Osteoblast (primary cell): ENCODE measurements at regions not wholly inside any gene's neighbourhood (a gene's known extent, or its start where the extent isn't known, plus 50 kb on each side); places are given as distances from the start of the nearest gene placed in this dataset.
"Not testable (repeated sequence)": the region's sequence is repeated elsewhere in the genome, so short reads cannot be mapped to it uniquely, and the experiment has no call there.

ENCODE experiments used
- DNase-seq: peaks from one replicate; pipeline ENCODE4 v3.0.0; 2011; ENCODE audit warnings: low spot score, mixed read lengths; ENCODE audit not compliant: insufficient read length; ENCODE audit errors: missing footprints
- H2AFZ ChIP-seq: 2 replicates; pipeline ENCODE4 v1.6.0; 2011; ENCODE audit warnings: mild to moderate bottlenecking, low read length
- H3K27ac ChIP-seq: 2 replicates; pipeline ENCODE4 v1.5.1; 2011; ENCODE audit warnings: mild to moderate bottlenecking, low read depth, low read length, moderate library complexity
- H3K27me3 ChIP-seq: 2 replicates; pipeline ENCODE4 v1.6.0; 2012; ENCODE audit warnings: mild to moderate bottlenecking, control low read depth, inconsistent platforms, low read length, moderate library complexity; ENCODE audit not compliant: insufficient read depth
- H3K36me3 ChIP-seq: 2 replicates; pipeline ENCODE4 v1.5.1; 2011; ENCODE audit warnings: mild to moderate bottlenecking, low read length, control low read depth, moderate library complexity; ENCODE audit not compliant: insufficient read depth
- H3K4me1 ChIP-seq: 2 replicates; pipeline ENCODE4 v1.5.1; 2011; ENCODE audit warnings: mild to moderate bottlenecking, low read length, control low read depth, moderate library complexity; ENCODE audit not compliant: insufficient read depth
- H3K4me2 ChIP-seq: 2 replicates; pipeline ENCODE4 v1.6.0; 2011; ENCODE audit warnings: mild to moderate bottlenecking, low read length; ENCODE audit not compliant: insufficient read depth
- H3K4me3 ChIP-seq: fragments of 200-600 bp; sonication (generic); 3 replicates; pipeline ENCODE4 v1.5.1; 2012; ENCODE audit warnings: mild to moderate bottlenecking, low read length, inconsistent platforms; ENCODE audit not compliant: insufficient read depth
- H3K79me2 ChIP-seq: 2 replicates; pipeline ENCODE4 v1.6.0; 2012; ENCODE audit warnings: mild to moderate bottlenecking, low read length, control low read depth, inconsistent platforms; ENCODE audit not compliant: insufficient read depth
- H3K9me3 ChIP-seq: 2 replicates; pipeline ENCODE4 v1.5.1; 2011; ENCODE audit warnings: low read depth, low read length, control low read depth
- H4K20me1 ChIP-seq: 2 replicates; pipeline ENCODE4 v1.6.0; 2012; ENCODE audit warnings: mild to moderate bottlenecking, low read length, control low read depth; ENCODE audit not compliant: insufficient read depth
- TF ChIP-seq, protein P1 (sequence below): IDR thresholded peaks from 2 replicates; pipeline ENCODE4 v1.5.1; 2011; ENCODE audit warnings: mild to moderate bottlenecking, low read depth, low read length, moderate library complexity; ENCODE audit errors: extremely low read depth

DNA sequence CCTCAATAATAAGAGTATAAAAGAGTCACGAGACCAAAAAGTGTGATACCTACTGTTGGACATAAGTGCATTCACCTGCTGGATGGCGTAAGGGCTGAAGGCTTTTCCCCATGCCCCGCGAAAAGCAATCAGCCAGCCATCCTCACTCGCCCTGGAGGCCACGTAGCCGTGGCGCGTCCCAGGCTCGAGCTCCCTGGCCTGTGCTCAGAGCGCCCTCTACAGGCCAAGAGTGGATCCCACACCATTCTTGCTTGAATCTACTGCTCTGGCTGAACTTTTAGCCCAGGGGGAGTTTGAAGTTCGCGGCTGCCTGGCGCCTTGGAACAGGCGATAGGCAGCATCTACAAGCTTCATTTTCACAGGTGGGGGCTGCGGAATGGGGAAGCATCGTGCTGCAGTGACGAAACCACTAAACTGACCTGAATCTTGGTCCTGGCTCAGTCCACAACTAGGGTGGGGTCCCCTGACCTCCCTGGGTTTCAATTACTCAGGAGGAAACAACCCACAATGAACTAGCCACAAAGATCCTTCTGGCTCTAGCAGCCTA lies 70.3 kb upstream of the SERBP1 start:
- no peaks in the 10 kb centered on the region for H3K4me1 ChIP-seq
- H3K36me3 ChIP-seq = no peaks in the 10 kb centered on the region
- peak overlapping the region; percentile 66 for H3K4me2 ChIP-seq
- peak; percentile 94 for DNase-seq
- H3K27ac ChIP-seq = no peak overlapping the region
- H3K79me2 ChIP-seq = no peaks in the 10 kb centered on the region
- peak overlapping the region; percentile 67 for H2AFZ ChIP-seq
- H3K27me3 ChIP-seq = peaks cover 14% of the 10 kb centered on the region
- H3K9me3 ChIP-seq = no peaks in the 10 kb centered on the region
- TF ChIP-seq, protein P1, sequence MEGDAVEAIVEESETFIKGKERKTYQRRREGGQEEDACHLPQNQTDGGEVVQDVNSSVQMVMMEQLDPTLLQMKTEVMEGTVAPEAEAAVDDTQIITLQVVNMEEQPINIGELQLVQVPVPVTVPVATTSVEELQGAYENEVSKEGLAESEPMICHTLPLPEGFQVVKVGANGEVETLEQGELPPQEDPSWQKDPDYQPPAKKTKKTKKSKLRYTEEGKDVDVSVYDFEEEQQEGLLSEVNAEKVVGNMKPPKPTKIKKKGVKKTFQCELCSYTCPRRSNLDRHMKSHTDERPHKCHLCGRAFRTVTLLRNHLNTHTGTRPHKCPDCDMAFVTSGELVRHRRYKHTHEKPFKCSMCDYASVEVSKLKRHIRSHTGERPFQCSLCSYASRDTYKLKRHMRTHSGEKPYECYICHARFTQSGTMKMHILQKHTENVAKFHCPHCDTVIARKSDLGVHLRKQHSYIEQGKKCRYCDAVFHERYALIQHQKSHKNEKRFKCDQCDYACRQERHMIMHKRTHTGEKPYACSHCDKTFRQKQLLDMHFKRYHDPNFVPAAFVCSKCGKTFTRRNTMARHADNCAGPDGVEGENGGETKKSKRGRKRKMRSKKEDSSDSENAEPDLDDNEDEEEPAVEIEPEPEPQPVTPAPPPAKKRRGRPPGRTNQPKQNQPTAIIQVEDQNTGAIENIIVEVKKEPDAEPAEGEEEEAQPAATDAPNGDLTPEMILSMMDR = peak; percentile 99
- no peak overlapping the region for H3K4me3 ChIP-seq
- H4K20me1 ChIP-seq = no peaks in the 10 kb centered on the region

- Histone ChIP-seq H3K4me2 (no peak overlapping the region), H3K4me3 (no peak overlapping the region), H3K4me1 (no peaks in the 10 kb centered on the region), H3K27ac (no peak overlapping the region), H3K36me3 (no peaks in the 10 kb centered on the region), H2AFZ (no peak overlapping the region), H3K27me3 (peaks cover 14% of the 10 kb centered on the region), H3K79me2 (no peaks in the 10 kb centered on the region), H4K20me1 (no peaks in the 10 kb centered on the region), H3K9me3 (no peaks in the 10 kb centered on the region)
- TF ChIP-seq, protein P1 = no peak
- no peak for DNase-seq
Measured at GRCh38 chr1:67503974-67504373, 73.8 kb upstream of the SERBP1 start.

DNA sequence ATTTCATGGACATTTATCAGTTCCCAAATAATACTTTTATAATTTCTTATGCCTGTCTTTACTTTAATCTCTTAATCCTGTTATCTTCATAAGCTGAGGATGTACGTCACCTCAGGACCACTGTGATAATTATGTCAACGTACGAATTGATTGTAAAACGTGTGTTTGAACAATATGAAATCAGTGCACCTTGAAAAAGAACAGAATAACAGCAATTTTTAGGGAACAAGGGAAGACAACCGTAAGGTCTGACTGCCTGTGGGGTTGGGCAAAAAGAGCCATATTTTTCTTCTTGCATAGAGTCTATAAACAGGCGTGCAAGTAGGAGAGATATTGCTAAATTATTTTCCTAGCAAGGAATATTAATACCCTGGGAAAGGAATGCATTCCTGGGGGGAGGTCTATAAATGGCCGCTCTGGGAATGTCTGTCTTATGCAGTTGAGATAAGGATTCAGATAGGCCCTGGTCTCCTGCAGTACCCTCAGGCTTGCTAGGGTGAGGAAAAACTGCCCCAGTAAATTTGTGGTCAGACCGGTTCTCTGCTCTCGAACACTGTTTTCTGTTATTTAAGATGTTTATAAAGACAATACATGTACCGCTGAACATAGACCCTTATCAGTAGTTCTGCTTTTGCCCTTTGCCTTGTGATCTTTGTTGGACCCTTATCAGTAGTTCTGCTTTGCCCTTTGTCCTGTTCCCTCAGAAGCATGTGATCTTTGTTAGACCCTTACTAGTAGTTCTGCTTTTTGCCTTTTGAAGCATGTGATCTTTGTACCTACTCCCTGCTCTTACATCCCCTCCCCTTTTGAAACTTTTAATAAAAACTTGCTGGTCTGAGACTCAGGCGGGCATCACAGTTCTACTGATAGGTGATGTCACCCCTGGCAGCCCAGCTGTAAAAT lies 83.4 kb upstream of the SERBP1 start:
- DNase-seq, H3K4me2 ChIP-seq: not testable (repeated sequence)

DNA sequence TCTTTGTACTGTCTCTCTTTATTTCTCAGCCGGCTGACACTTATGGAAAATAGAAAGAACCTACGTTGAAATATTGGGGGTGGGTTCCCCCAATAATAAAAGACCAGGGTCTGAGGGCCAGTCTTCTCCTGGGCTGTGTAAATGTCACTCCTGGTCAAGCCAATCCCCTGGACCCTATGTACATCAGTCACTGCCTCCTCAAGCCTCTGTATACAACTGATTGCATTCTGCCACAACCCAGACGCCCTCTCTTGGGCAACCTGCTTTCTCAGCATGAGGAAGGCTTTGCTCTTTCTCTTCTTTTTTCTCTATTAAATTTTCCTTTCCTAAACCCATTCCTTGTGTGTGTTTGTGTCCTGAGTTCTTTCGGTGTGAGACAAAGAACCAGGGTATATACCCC lies 84.1 kb upstream of the SERBP1 start:
- no peak for DNase-seq
- H3K27ac ChIP-seq = no peak overlapping the region
- no peaks in the 10 kb centered on the region for H4K20me1 ChIP-seq
- H3K4me2 ChIP-seq = no peak overlapping the region
- H2AFZ ChIP-seq = no peak overlapping the region
- TF ChIP-seq, protein P1 = no peak
- H3K9me3 ChIP-seq = no peaks in the 10 kb centered on the region
- H3K79me2 ChIP-seq = no peaks in the 10 kb centered on the region
- H3K4me3 ChIP-seq = no peak overlapping the region
- H3K27me3 ChIP-seq = no peaks in the 10 kb centered on the region
- no peaks in the 10 kb centered on the region for H3K4me1 ChIP-seq
- H3K36me3 ChIP-seq = no peaks in the 10 kb centered on the region

More for the DNA sequence above, 83.4 kb upstream of the SERBP1 start:
- H2AFZ ChIP-seq, H3K36me3 ChIP-seq, H3K27ac ChIP-seq, H3K9me3 ChIP-seq, H3K27me3 ChIP-seq, H3K4me3 ChIP-seq, H3K4me1 ChIP-seq, H3K79me2 ChIP-seq, H4K20me1 ChIP-seq: not testable (repeated sequence)
